ENCODE measurements at regions not wholly inside any gene's neighbourhood (a gene's known extent, or its start where the extent isn't known, plus 50 kb on each side); places are given as distances from the start of the nearest gene placed in this dataset.

GRCh38 chr14:98280436-98280835, 991.6 kb downstream of the BCL11B start:
- DNase-seq, result no peak

- no peak for DNase-seq
Observed at GRCh38 chr14:98288825-98289224, 983.2 kb downstream of the BCL11B start.

- no peak for DNase-seq
Observed at GRCh38 chr14:98290596-98290995, 981.4 kb downstream of the BCL11B start.

GRCh38 chr14:98292191-98292590, 979.8 kb downstream of the BCL11B start:
- DNase-seq, result no peak

GRCh38 chr14:98293576-98293975, 978.4 kb downstream of the BCL11B start:
- DNase-seq, result no peak

GRCh38 chr14:98296895-98297294, 975.1 kb downstream of the BCL11B start:
- no peak for DNase-seq

- DNase-seq, result no peak
Observed at GRCh38 chr14:98297567-98297966, 974.4 kb downstream of the BCL11B start.

GRCh38 chr14:98298481-98299244, 973.3 kb downstream of the BCL11B start:
- no peak for DNase-seq

- no peak for DNase-seq
Observed at GRCh38 chr14:98301681-98302080, 970.3 kb downstream of the BCL11B start.

GRCh38 chr14:98304574-98304973, 967.4 kb downstream of the BCL11B start:
- no peak for DNase-seq

GRCh38 chr14:98309591-98309990, 962.4 kb downstream of the BCL11B start:
- DNase-seq, result no peak

- DNase-seq, result no peak
Observed at GRCh38 chr14:98312006-98312405, 960.0 kb downstream of the BCL11B start.

- DNase-seq, result no peak
Observed at GRCh38 chr14:98321841-98322240, 950.2 kb downstream of the BCL11B start.

GRCh38 chr14:98323836-98324235, 948.2 kb downstream of the BCL11B start:
- DNase-seq, result no peak

- no peak for DNase-seq
Observed at GRCh38 chr14:98325761-98326160, 946.2 kb downstream of the BCL11B start.

GRCh38 chr14:98328496-98328895, 943.5 kb downstream of the BCL11B start:
- DNase-seq, result no peak

GRCh38 chr14:98334186-98334585, 937.8 kb downstream of the BCL11B start:
- no peak for DNase-seq

GRCh38 chr14:98341211-98341610, 930.8 kb downstream of the BCL11B start:
- no peak for DNase-seq

- DNase-seq, result no peak
Observed at GRCh38 chr14:98345161-98345560, 926.8 kb downstream of the BCL11B start.

- DNase-seq, result no peak
Observed at GRCh38 chr14:98347686-98348085, 924.3 kb downstream of the BCL11B start.

GRCh38 chr14:98348505-98348904, 923.5 kb downstream of the BCL11B start:
- DNase-seq, result no peak

- DNase-seq, result no peak
Observed at GRCh38 chr14:98350213-98350612, 921.8 kb downstream of the BCL11B start.

GRCh38 chr14:98364961-98365360, 907.0 kb downstream of the BCL11B start:
- DNase-seq, result no peak

GRCh38 chr14:98366429-98366828, 905.6 kb downstream of the BCL11B start:
- no peak for DNase-seq

GRCh38 chr14:98368221-98368620, 903.8 kb downstream of the BCL11B start:
- no peak for DNase-seq
